ENCODE measurements at regions not wholly inside any gene's neighbourhood (a gene's known extent, or its start where the extent isn't known, plus 50 kb on each side); places are given as distances from the start of the nearest gene placed in this dataset.

DNA sequence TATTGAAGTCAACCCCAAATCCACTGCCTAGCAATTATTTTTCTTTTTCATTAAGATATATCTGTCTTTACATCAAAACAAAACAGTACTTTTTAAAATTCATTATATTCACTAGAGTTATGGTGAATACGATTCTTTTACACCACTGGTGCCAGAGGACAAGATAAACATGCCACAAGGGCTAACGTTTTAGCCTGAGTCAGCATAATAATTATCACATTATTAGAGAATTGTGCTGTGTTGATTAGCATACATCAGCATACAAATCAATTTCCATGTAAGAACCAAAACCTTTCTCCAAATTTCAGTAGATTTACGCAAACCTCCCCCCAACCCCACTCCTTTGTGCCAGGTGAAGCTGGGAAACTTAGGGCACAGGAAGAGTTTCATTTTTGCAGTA, 131.1 kb upstream of the TMEM106B start:
- Histone ChIP-seq H4K20me1 (ENCODE audit: insufficient read depth) (no peaks in the 10 kb centered on the region), H2AFZ (no peak overlapping the region), H3K4me2 (no peak overlapping the region), H3K4me1 (replicated peaks; ENCODE audit: insufficient read depth) (no peaks in the 10 kb centered on the region), H3K27me3 (ENCODE audit: insufficient read depth, low read depth) (no peaks in the 10 kb centered on the region), H3K4me3 (no peak overlapping the region), H3K36me3 (ENCODE audit: low read depth) (no peaks in the 10 kb centered on the region), H3K79me2 (ENCODE audit: low read depth) (no peaks in the 10 kb centered on the region), H3K27ac (no peak overlapping the region), H3K9me3 (ENCODE audit: insufficient read depth, low read depth) (peaks cover 12% of the 10 kb centered on the region), H3K9me2 (ENCODE audit: insufficient read depth) (no peaks in the 10 kb centered on the region; the same call in 1 of the 2 replicates), H3F3A (ENCODE audit: insufficient read depth, low read depth) (no peaks in the 10 kb centered on the region)
- TF ChIP-seq EZH2 (IDR thresholded peaks at IDR 0.05; ENCODE audit: low read depth), result no peak
- TF ChIP-seq, protein P1, sequence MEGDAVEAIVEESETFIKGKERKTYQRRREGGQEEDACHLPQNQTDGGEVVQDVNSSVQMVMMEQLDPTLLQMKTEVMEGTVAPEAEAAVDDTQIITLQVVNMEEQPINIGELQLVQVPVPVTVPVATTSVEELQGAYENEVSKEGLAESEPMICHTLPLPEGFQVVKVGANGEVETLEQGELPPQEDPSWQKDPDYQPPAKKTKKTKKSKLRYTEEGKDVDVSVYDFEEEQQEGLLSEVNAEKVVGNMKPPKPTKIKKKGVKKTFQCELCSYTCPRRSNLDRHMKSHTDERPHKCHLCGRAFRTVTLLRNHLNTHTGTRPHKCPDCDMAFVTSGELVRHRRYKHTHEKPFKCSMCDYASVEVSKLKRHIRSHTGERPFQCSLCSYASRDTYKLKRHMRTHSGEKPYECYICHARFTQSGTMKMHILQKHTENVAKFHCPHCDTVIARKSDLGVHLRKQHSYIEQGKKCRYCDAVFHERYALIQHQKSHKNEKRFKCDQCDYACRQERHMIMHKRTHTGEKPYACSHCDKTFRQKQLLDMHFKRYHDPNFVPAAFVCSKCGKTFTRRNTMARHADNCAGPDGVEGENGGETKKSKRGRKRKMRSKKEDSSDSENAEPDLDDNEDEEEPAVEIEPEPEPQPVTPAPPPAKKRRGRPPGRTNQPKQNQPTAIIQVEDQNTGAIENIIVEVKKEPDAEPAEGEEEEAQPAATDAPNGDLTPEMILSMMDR (conservative IDR thresholded peaks at IDR 0.05), result no peak
- no peak for DNase-seq
- POLR2A ChIA-PET (ENCODE audit: unreplicated experiment), result no interaction called here
- no TSS peak for BruUV-seq (replicated peaks)
- CTCF ChIA-PET, result no interaction called here
- intact Hi-C loops (cut with micrococcal nuclease; ENCODE audit: unreplicated experiment), result no loop called here

DNA sequence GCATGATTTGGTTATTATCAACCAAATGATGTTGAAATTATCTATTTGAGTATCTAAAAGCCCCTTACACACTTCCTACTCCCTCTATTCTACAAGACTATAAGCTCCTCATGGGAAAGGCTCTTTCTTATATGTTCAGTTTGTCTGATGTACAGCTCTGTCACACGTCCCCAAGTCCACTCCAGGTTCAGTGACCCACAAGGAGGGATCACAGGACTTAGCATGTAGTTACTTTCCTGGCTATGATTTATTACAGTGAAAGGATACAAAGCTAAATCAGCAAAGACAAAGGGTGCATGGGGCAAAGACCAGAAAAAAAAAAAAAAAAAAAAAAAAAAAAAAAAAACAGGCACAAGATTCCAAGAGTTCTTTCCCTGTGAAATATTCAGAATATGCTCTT, 125.6 kb upstream of the TMEM106B start:
- POLR2A ChIA-PET (ENCODE audit: unreplicated experiment), result interaction anchor here (0.6 kb wide), 2 partner anchors 63 to 621 kb away, joined by 3 to 4 read pairs; no protein-coding TSS in a partner anchor
- intact Hi-C loops (cut with micrococcal nuclease; ENCODE audit: unreplicated experiment), result no loop called here
- Histone ChIP-seq H3K4me3 (no peak overlapping the region), H3K9me2 (ENCODE audit: insufficient read depth) (no peaks in the 10 kb centered on the region; the same call in 1 of the 2 replicates), H2AFZ (no peak overlapping the region), H3K27me3 (ENCODE audit: insufficient read depth, low read depth) (no peaks in the 10 kb centered on the region), H3K9me3 (ENCODE audit: insufficient read depth, low read depth) (peaks cover 9% of the 10 kb centered on the region; the same call in 1 of the 2 replicates), H3K36me3 (ENCODE audit: low read depth) (no peaks in the 10 kb centered on the region), H4K20me1 (ENCODE audit: insufficient read depth) (no peaks in the 10 kb centered on the region), H3K79me2 (ENCODE audit: low read depth) (no peaks in the 10 kb centered on the region), H3K4me1 (replicated peaks; ENCODE audit: insufficient read depth) (no peaks in the 10 kb centered on the region), H3K4me2 (no peak overlapping the region), H3K27ac (no peak overlapping the region), H3F3A (ENCODE audit: insufficient read depth, low read depth) (no peaks in the 10 kb centered on the region)
- TF ChIP-seq, protein P1 (conservative IDR thresholded peaks at IDR 0.05), result no peak
- no peak for TF ChIP-seq EZH2 (IDR thresholded peaks at IDR 0.05; ENCODE audit: low read depth)
- BruUV-seq (replicated peaks), result no TSS peak
- no peak for DNase-seq
- CTCF ChIA-PET, result no interaction called here

DNA sequence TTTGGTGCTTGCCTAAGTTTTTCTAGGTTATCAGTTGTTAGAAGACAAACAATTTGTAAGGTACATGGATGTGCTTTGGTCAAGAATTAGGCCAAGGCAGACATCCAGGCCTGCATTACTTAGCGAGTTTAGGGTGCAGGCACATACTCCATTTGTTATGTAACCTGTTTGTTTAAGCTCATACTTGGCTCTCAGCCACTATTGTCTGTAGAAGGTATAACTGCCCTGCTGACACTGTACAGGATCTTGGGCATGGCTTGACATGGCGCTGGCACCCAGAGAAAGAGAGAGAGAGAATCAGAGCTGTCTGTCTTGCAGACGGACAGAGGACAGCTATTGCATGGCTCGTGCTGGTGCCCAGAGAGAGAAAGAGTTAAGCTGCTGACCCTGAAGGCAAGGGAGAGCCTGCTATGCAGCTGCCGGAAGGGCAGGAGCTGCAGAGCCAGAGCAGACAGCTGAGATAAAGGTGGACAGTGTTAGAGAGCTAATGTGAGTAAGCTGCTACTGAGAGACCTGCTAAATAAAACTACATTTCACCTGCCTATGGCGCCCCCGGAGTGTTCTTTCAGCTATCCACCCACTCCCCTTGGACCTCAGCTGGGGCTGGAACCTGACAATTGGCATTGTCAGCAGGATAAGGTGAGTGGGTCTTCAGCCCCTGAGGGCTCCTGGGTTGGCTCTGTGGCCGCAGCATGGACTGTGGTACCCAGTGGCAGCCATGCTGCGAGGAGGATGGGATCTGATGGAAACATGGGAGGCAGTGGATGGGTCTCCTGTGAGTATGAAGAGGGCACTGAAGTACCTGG, 120.9 kb upstream of the TMEM106B start:
- Histone ChIP-seq H3K79me2 (ENCODE audit: low read depth) (no peaks in the 10 kb centered on the region), H3K27ac (no peak overlapping the region), H3K36me3 (ENCODE audit: low read depth) (no peaks in the 10 kb centered on the region), H3K27me3 (ENCODE audit: insufficient read depth, low read depth) (no peaks in the 10 kb centered on the region), H3F3A (ENCODE audit: insufficient read depth, low read depth) (no peaks in the 10 kb centered on the region), H3K9me3 (ENCODE audit: insufficient read depth, low read depth) (peaks cover 9% of the 10 kb centered on the region; the same call in 1 of the 2 replicates), H3K4me2 (no peak overlapping the region), H3K4me3 (no peak overlapping the region), H3K9me2 (ENCODE audit: insufficient read depth) (no peaks in the 10 kb centered on the region), H3K4me1 (replicated peaks; ENCODE audit: insufficient read depth) (no peaks in the 10 kb centered on the region), H4K20me1 (ENCODE audit: insufficient read depth) (no peaks in the 10 kb centered on the region), H2AFZ (no peak overlapping the region)
- ChIA-PET POLR2A (ENCODE audit: unreplicated experiment) (interaction anchor here (0.6 kb wide), 1 partner anchor 142 kb away, joined by 6 read pairs; no protein-coding TSS in a partner anchor), CTCF (interaction anchor here (0.7 kb wide), 1 partner anchor 14 kb away, joined by 3 read pairs; no protein-coding TSS in a partner anchor)
- TF ChIP-seq EZH2 (IDR thresholded peaks at IDR 0.05; ENCODE audit: low read depth), result no peak
- TF ChIP-seq, protein P1 (conservative IDR thresholded peaks at IDR 0.05), result no peak
- BruUV-seq (replicated peaks), result no TSS peak
- no peak for DNase-seq
- intact Hi-C loops (cut with micrococcal nuclease; ENCODE audit: unreplicated experiment), result no loop called here

All from PC-9 (cell line).